Trophoblast cell (in vitro differentiated cells and primary cell): ENCODE measurements at regions not wholly inside any gene's neighbourhood (a gene's known extent, or its start where the extent isn't known, plus 50 kb on each side); places are given as distances from the start of the nearest gene placed in this dataset.

Source experiments
- DNase-seq, 2 donors: peaks; one replicate each; pipeline ENCODE4 v3.0.0-alpha.2; 2016
- H2AFZ ChIP-seq: 2 replicates; pipeline ENCODE4 v1.6.1; 2013; ENCODE audit warnings: low read length, moderate library complexity, mild to moderate bottlenecking; ENCODE audit not compliant: insufficient read depth, poor library complexity
- H2AK5ac ChIP-seq: 2 replicates; pipeline ENCODE4 v1.6.1; 2013; ENCODE audit warnings: mild to moderate bottlenecking, low read length
- H2BK120ac ChIP-seq: 2 replicates; pipeline ENCODE4 v1.6.1; 2013; ENCODE audit warnings: low read length, mild to moderate bottlenecking, moderate library complexity; ENCODE audit not compliant: insufficient read depth, poor library complexity
- H2BK12ac ChIP-seq: 2 replicates; pipeline ENCODE4 v1.6.1; 2013; ENCODE audit warnings: mild to moderate bottlenecking, low read length, moderate library complexity
- H2BK5ac ChIP-seq: 2 replicates; pipeline ENCODE4 v1.6.1; 2013; ENCODE audit warnings: low read length, low read depth, moderate library complexity, mild to moderate bottlenecking; ENCODE audit not compliant: poor library complexity
- H3K14ac ChIP-seq: 2 replicates; pipeline ENCODE4 v1.6.1; 2013; ENCODE audit warnings: mild to moderate bottlenecking, low read length
- H3K18ac ChIP-seq: 2 replicates; pipeline ENCODE4 v1.6.1; 2013; ENCODE audit warnings: mild to moderate bottlenecking, low read length
- H3K23ac ChIP-seq: 2 replicates; pipeline ENCODE4 v1.6.1; 2013; ENCODE audit warnings: low read length
- H3K27ac ChIP-seq: 2 replicates; pipeline ENCODE4 v1.5.1; 2013; ENCODE audit warnings: low read depth, mild to moderate bottlenecking, inconsistent platforms, low read length, moderate library complexity
- H3K27me3 ChIP-seq: 2 replicates; pipeline ENCODE4 v1.6.1; 2013; ENCODE audit warnings: inconsistent platforms, mild to moderate bottlenecking, low read length, moderate library complexity; ENCODE audit not compliant: insufficient read depth
- H3K36me3 ChIP-seq, 2 experiments: 1 replicate in 1 of 2; 2 replicates in 1 of 2; pipeline ENCODE4 v1.6.1; 2013; ENCODE audit warnings: low read length in 2 of 2, mild to moderate bottlenecking in 2 of 2, moderate library complexity in 1 of 2; ENCODE audit not compliant: insufficient read depth in 2 of 2, control insufficient read depth in 1 of 2
- H3K4ac ChIP-seq: 2 replicates; pipeline ENCODE4 v1.6.1; 2013; ENCODE audit warnings: low read depth, mild to moderate bottlenecking, low read length, moderate library complexity
- H3K4me1 ChIP-seq, 2 experiments: 1 replicate in 1 of 2; 2 replicates in 1 of 2; pipeline ENCODE4 v1.6.1; 2013; ENCODE audit warnings: low read length in 2 of 2, mild to moderate bottlenecking in 2 of 2, moderate library complexity in 1 of 2; ENCODE audit not compliant: insufficient read depth in 2 of 2, control insufficient read depth in 1 of 2
- H3K4me2 ChIP-seq: 2 replicates; pipeline ENCODE4 v1.6.1; 2013; ENCODE audit warnings: inconsistent platforms, mild to moderate bottlenecking, low read length, moderate library complexity
- H3K4me3 ChIP-seq: 2 replicates; pipeline ENCODE4 v1.5.1; 2013; ENCODE audit warnings: mild to moderate bottlenecking, low read depth, low read length, inconsistent platforms
- H3K79me1 ChIP-seq: one replicate; pipeline ENCODE4 v1.6.1; 2013; ENCODE audit warnings: low read length
- H3K79me2 ChIP-seq: 2 replicates; pipeline ENCODE4 v1.6.1; 2013; ENCODE audit warnings: low read length, mild to moderate bottlenecking; ENCODE audit not compliant: control insufficient read depth, insufficient read depth, poor library complexity
- H3K9ac ChIP-seq: 2 replicates; pipeline ENCODE4 v1.6.1; 2013; ENCODE audit warnings: mild to moderate bottlenecking, low read length
- H3K9me3 ChIP-seq: 2 replicates; pipeline ENCODE4 v1.6.1; 2013; ENCODE audit warnings: low read depth, mild to moderate bottlenecking, control low read depth, inconsistent platforms, low read length; ENCODE audit not compliant: insufficient read depth
- H4K12ac ChIP-seq: 2 replicates; pipeline ENCODE4 v1.6.1; 2013; ENCODE audit warnings: low read depth, mild to moderate bottlenecking, low read length, moderate library complexity
- H4K8ac ChIP-seq: 2 replicates; pipeline ENCODE4 v1.6.1; 2013; ENCODE audit warnings: low read depth, mild to moderate bottlenecking, low read length, moderate library complexity
- H4K91ac ChIP-seq: one replicate; pipeline ENCODE4 v1.6.1; 2013; ENCODE audit warnings: low read depth, mild to moderate bottlenecking, low read length, moderate library complexity
- WGBS: extraction: QIAGEN DNeasy Blood & Tissue Kit; methylation state at CpG from one replicate; pipeline ENCODE4 v1.1.7; 2013; ENCODE audit warnings: missing lambda C conversion rate; ENCODE audit not compliant: insufficient read length, insufficient coverage; ENCODE audit errors: extremely low coverage; 5-methylcytosine and 5-hydroxymethylcytosine counted together

GRCh38 chrX:86917959-86918358, 599.6 kb upstream of the KLHL4 start:
- no peak overlapping the region for H2BK120ac ChIP-seq
- H3K9ac ChIP-seq: no peak overlapping the region
- H4K12ac ChIP-seq: no peak overlapping the region
- H4K91ac ChIP-seq: no peak overlapping the region
- no peak overlapping the region for H2BK5ac ChIP-seq
- no peak overlapping the region for H3K27ac ChIP-seq
- H3K4me1 ChIP-seq: no peaks in the 10 kb centered on the region
- H2AFZ ChIP-seq: no peak overlapping the region
- no peak overlapping the region for H3K23ac ChIP-seq
- no peak overlapping the region for H2AK5ac ChIP-seq
- H3K4me3 ChIP-seq: no peak overlapping the region
- H3K36me3 ChIP-seq: no peaks in the 10 kb centered on the region
- no peak overlapping the region for H3K14ac ChIP-seq
- no peak overlapping the region for H3K4ac ChIP-seq
- no peaks in the 10 kb centered on the region for H3K27me3 ChIP-seq
- no peak overlapping the region for H4K8ac ChIP-seq
- WGBS: no CpG with 5 or more reads among the region's 2 CpGs
- DNase-seq: no peak
- no peaks in the 10 kb centered on the region for H3K9me3 ChIP-seq
- H3K79me2 ChIP-seq: no peaks in the 10 kb centered on the region
- H2BK12ac ChIP-seq: no peak overlapping the region
- H3K4me2 ChIP-seq: no peak overlapping the region
- no peak overlapping the region for H3K18ac ChIP-seq
- H3K79me1 ChIP-seq: no peaks in the 10 kb centered on the region

GRCh38 chrX:86930419-86930818, 587.2 kb upstream of the KLHL4 start:
- Histone ChIP-seq H3K4me1 (no peaks in the 10 kb centered on the region), H3K18ac (no peak overlapping the region), H3K14ac (no peak overlapping the region), H3K23ac (no peak overlapping the region), H3K27ac (peak overlapping the region; percentile 46), H4K8ac (no peak overlapping the region), H2BK5ac (no peak overlapping the region), H3K9ac (no peak overlapping the region), H3K4ac (no peak overlapping the region), H2AFZ (no peak overlapping the region), H4K12ac (no peak overlapping the region), H3K79me1 (no peaks in the 10 kb centered on the region), H3K4me3 (no peak overlapping the region), H2AK5ac (no peak overlapping the region), H3K9me3 (no peaks in the 10 kb centered on the region), H3K27me3 (no peaks in the 10 kb centered on the region), H3K79me2 (no peaks in the 10 kb centered on the region), H3K36me3 (no peaks in the 10 kb centered on the region), H2BK120ac (no peak overlapping the region), H4K91ac (no peak overlapping the region), H2BK12ac (no peak overlapping the region), H3K4me2 (no peak overlapping the region)
- no CpG with 5 or more reads among the region's 1 CpG for WGBS
- DNase-seq: peak in 1 of 2 donors; percentile 68

- no CpG with 5 or more reads among the region's 5 CpGs for WGBS
- no peak overlapping the region for H2BK120ac ChIP-seq
- H3K4me2 ChIP-seq: no peak overlapping the region
- DNase-seq: no peak
- no peaks in the 10 kb centered on the region for H3K4me1 ChIP-seq
- H2BK5ac ChIP-seq: no peak overlapping the region
- H3K9ac ChIP-seq: no peak overlapping the region
- no peaks in the 10 kb centered on the region for H3K79me2 ChIP-seq
- no peaks in the 10 kb centered on the region for H3K9me3 ChIP-seq
- no peak overlapping the region for H3K18ac ChIP-seq
- no peak overlapping the region for H3K4me3 ChIP-seq
- no peaks in the 10 kb centered on the region for H3K27me3 ChIP-seq
- H3K79me1 ChIP-seq: no peaks in the 10 kb centered on the region
- H3K36me3 ChIP-seq: no peaks in the 10 kb centered on the region
- H2BK12ac ChIP-seq: no peak overlapping the region
- H4K91ac ChIP-seq: no peak overlapping the region
- no peak overlapping the region for H3K27ac ChIP-seq
- H4K12ac ChIP-seq: no peak overlapping the region
- H2AFZ ChIP-seq: no peak overlapping the region
- no peak overlapping the region for H2AK5ac ChIP-seq
- no peak overlapping the region for H3K4ac ChIP-seq
- H3K23ac ChIP-seq: no peak overlapping the region
- H4K8ac ChIP-seq: no peak overlapping the region
- H3K14ac ChIP-seq: no peak overlapping the region
Observed at GRCh38 chrX:86935988-86936387, 581.6 kb upstream of the KLHL4 start.

GRCh38 chrX:86946569-86946968, 571.0 kb upstream of the KLHL4 start:
- Histone ChIP-seq H3K4me3 (no peak overlapping the region), H3K9me3 (no peaks in the 10 kb centered on the region), H2BK120ac (no peak overlapping the region), H2BK5ac (no peak overlapping the region), H3K79me1 (no peaks in the 10 kb centered on the region), H3K27me3 (no peaks in the 10 kb centered on the region), H2BK12ac (no peak overlapping the region), H2AFZ (no peak overlapping the region), H3K14ac (no peak overlapping the region), H3K4ac (no peak overlapping the region), H3K4me1 (no peaks in the 10 kb centered on the region), H3K79me2 (no peaks in the 10 kb centered on the region), H3K4me2 (no peak overlapping the region), H3K36me3 (no peaks in the 10 kb centered on the region), H4K12ac (no peak overlapping the region), H4K8ac (no peak overlapping the region), H3K18ac (no peak overlapping the region), H3K9ac (no peak overlapping the region), H3K23ac (no peak overlapping the region), H3K27ac (no peak overlapping the region), H2AK5ac (no peak overlapping the region), H4K91ac (no peak overlapping the region)
- no CpG with 5 or more reads among the region's 1 CpG for WGBS
- DNase-seq: peak in 1 of 2 donors; percentile 51
